Endothelial cell of umbilical vein (primary cell): ENCODE measurements at regions not wholly inside any gene's neighbourhood (a gene's known extent, or its start where the extent isn't known, plus 50 kb on each side); places are given as distances from the start of the nearest gene placed in this dataset.

Experiments
- BruUV-seq: library from RNA; stranded (reverse); fragments of 400-500 nt; replicated peaks from 2 replicates; lab custom pipeline; 2021; lab: Mats Ljungman, UMichigan
- CTCF ChIA-PET: fragments of 300-600, 350-600 bp; sonication (Branson Sonifier 250); formaldehyde crosslinking; loops from one replicate; lab custom pipeline; 2021; ENCODE audit warnings: antibody characterized with exemption, inconsistent platforms; lab: Charles Lee
- POLR2A ChIA-PET: fragments of 300-600, 350-600 bp; sonication (Branson Sonifier 250); formaldehyde crosslinking; loops from one replicate; lab custom pipeline; 2021; ENCODE audit warnings: antibody characterized with exemption, inconsistent platforms; lab: Charles Lee
- DNase-seq: peaks from one replicate; pipeline ENCODE4 v3.0.0-alpha.2; 2011; ENCODE audit warnings: low read depth, low spot score
- FAIRE-seq: peaks from 2 replicates; lab custom pipeline; 2011; peaks lifted over from hg19 to GRCh38; lab: Jason Lieb, UNC
- H2AFZ ChIP-seq: 2 replicates; pipeline ENCODE4 v1.6.0; 2012; ENCODE audit warnings: low read depth, low read length, control low read depth, inconsistent platforms
- H3K27ac ChIP-seq: 2 replicates; pipeline ENCODE4 v1.5.1; 2011; ENCODE audit warnings: low read depth, mild to moderate bottlenecking, control low read depth, low read length, moderate library complexity; ENCODE audit not compliant: insufficient read depth
- H3K27me3 ChIP-seq, 2 experiments: 2 replicates each; pipeline versions ENCODE4 v1.6.0 to v1.6.1; 2011; ENCODE audit warnings: low read length in 2 of 2, mixed read lengths in 1 of 2; ENCODE audit not compliant: control insufficient read depth in 2 of 2, insufficient read depth in 2 of 2
- H3K36me3 ChIP-seq, 2 experiments: 2 replicates in 1 of 2; 3 replicates in 1 of 2; pipeline ENCODE4 v1.5.1; 2011; ENCODE audit warnings: low read length in 2 of 2, mild to moderate bottlenecking in 1 of 2, moderate library complexity in 1 of 2; ENCODE audit not compliant: control insufficient read depth in 2 of 2, insufficient read depth in 2 of 2; ENCODE audit errors: extremely low read depth in 1 of 2
- H3K4me1 ChIP-seq: 3 replicates; pipeline ENCODE4 v1.5.1; 2011; ENCODE audit warnings: mild to moderate bottlenecking, low read length; ENCODE audit not compliant: control insufficient read depth, insufficient read depth; ENCODE audit errors: extremely low read depth
- H3K4me2 ChIP-seq: 2 replicates; pipeline ENCODE4 v1.6.1; 2011; ENCODE audit warnings: low read length, control low read depth, mixed read lengths; ENCODE audit not compliant: insufficient read depth
- H3K4me3 ChIP-seq, 3 experiments: fragments of 200-600 bp in 1 of 3; sonication (generic), shearing (Covaris generic) in 1 of 3; replicated peaks in 1 of 3; 2 replicates each; pipeline ENCODE4 v1.5.1; 2011 to 2016; ENCODE audit warnings: control low read depth in 3 of 3, low read length in 3 of 3, mild to moderate bottlenecking in 2 of 3, inconsistent platforms in 1 of 3, low read depth in 1 of 3, moderate library complexity in 1 of 3; ENCODE audit not compliant: insufficient read depth in 1 of 3
- H3K79me2 ChIP-seq: 2 replicates; pipeline ENCODE4 v1.6.0; 2012; ENCODE audit warnings: low read length, inconsistent platforms; ENCODE audit not compliant: control insufficient read depth, insufficient read depth
- H3K9ac ChIP-seq: replicated peaks from 2 replicates; pipeline ENCODE3; 2011; ENCODE audit warnings: low read length, control low read depth; ENCODE audit not compliant: insufficient read depth; ENCODE audit errors: extremely low read depth
- H3K9me1 ChIP-seq: replicated peaks from 3 replicates; pipeline ENCODE4 v1.6.0; 2011; ENCODE audit warnings: mild to moderate bottlenecking, low read length; ENCODE audit not compliant: control insufficient read depth, insufficient read depth; ENCODE audit errors: extremely low read depth
- H3K9me3 ChIP-seq: replicated peaks from 2 replicates; pipeline ENCODE4 v1.5.1; 2012; ENCODE audit warnings: low read length, inconsistent platforms; ENCODE audit not compliant: control insufficient read depth, insufficient read depth
- H4K20me1 ChIP-seq: replicated peaks from 2 replicates; pipeline ENCODE3; 2011; ENCODE audit warnings: mild to moderate bottlenecking, low read length; ENCODE audit not compliant: control insufficient read depth, insufficient read depth; ENCODE audit errors: extremely low read depth
- EZH2 ChIP-seq: IDR thresholded peaks from 2 replicates; pipeline ENCODE4 v1.6.1; 2012; ENCODE audit warnings: borderline replicate concordance, low read depth, mild to moderate bottlenecking, moderate library complexity, low read length, inconsistent platforms; ENCODE audit not compliant: severe bottlenecking
- FOS ChIP-seq: IDR thresholded peaks from 2 replicates; pipeline ENCODE4 v1.6.1; 2011; ENCODE audit warnings: mild to moderate bottlenecking, low read length, moderate library complexity, borderline replicate concordance; ENCODE audit not compliant: insufficient read depth
- GATA2 ChIP-seq: IDR thresholded peaks from 2 replicates; pipeline ENCODE4 v1.7.0; 2011; ENCODE audit warnings: low read depth, mild to moderate bottlenecking, moderate library complexity, mixed read lengths, low read length; ENCODE audit not compliant: insufficient read length, insufficient read depth
- JUN ChIP-seq: IDR thresholded peaks from 2 replicates; pipeline ENCODE4 v1.6.1; 2011; ENCODE audit warnings: borderline replicate concordance, low read depth; ENCODE audit not compliant: insufficient read length, insufficient read depth
- MYC ChIP-seq: IDR thresholded peaks from one replicate; pipeline ENCODE4 v1.6.1; 2011; ENCODE audit warnings: mild to moderate bottlenecking, low read depth, low read length
- POLR2A ChIP-seq: IDR thresholded peaks from 2 replicates; pipeline ENCODE4 v1.6.1; 2012; ENCODE audit warnings: low read depth, mild to moderate bottlenecking, control low read depth, low read length
- POLR2AphosphoS5 ChIP-seq: IDR thresholded peaks from 2 replicates; pipeline ENCODE4 v1.6.1; 2012; ENCODE audit warnings: low read depth, mild to moderate bottlenecking, control low read depth, low read length, moderate library complexity; ENCODE audit not compliant: insufficient read depth
- dilution Hi-C: fragments of 300-500 bp; cut with MboI; formaldehyde crosslinking; loops from one replicate; pipeline ENCODE4 v1.15.0; 2019; ENCODE audit warnings: low sequenced_read_pairs; ENCODE audit not compliant: extremely low pct_ligation_motif_present
- intact Hi-C: fragments of 100-400 bp; cut with micrococcal nuclease; formaldehyde crosslinking; loops from one replicate; pipeline ENCODE4 v1.10.0; 2022
- TF ChIP-seq, protein P1 (sequence below): IDR thresholded peaks from 2 replicates; pipeline ENCODE4 v1.6.1; 2011; ENCODE audit not compliant: insufficient read depth, insufficient read length
- TF ChIP-seq, protein P2 (sequence below), 2 donors: IDR thresholded peaks; 1 replicate in 1 of 2; 2 replicates in 1 of 2; pipeline ENCODE4 v1.5.1; 2011; ENCODE audit warnings: low read length in 2 of 2, mild to moderate bottlenecking in 2 of 2, moderate library complexity in 2 of 2, control low read depth in 1 of 2, inconsistent platforms in 1 of 2, low read depth in 1 of 2; ENCODE audit not compliant: insufficient read depth in 1 of 2; ENCODE audit errors: extremely low read depth in 1 of 2

DNA sequence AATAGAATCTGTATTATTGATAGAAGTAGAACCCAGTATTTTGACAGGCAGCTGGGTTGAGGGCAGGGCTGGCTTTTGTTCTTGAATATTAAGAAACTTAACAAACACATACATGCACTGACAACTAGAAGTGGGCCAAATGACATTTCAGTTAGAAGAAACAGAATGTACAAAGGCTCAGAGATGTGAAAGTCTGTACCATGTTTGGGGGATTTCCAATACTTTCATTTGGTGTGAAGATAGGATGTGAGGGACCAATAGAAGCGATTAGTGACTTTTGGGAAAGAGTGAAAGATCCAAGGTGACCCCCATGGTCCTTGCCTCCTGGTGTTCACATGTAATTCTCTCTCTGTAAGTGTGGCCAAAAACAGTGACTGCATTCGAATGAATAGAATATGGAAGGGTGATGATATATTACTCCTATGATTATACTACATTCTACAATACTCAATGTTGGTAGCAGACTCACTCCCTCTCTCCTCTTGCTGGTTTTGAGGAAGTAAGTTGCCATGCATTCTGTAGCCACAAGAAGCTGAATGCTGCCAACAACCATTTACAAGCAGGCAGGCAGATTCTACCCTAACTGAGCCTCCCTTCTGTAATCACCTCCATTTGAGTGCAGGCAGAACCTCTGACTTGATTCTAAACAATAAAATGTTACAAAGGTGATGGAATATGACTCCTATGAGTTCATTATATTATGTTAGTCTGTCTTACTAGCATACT, 151.4 kb downstream of the TMEM168 start:
- dilution Hi-C loops, result no loop called here
- CTCF ChIA-PET, result no interaction called here

More for the DNA sequence above, 151.4 kb downstream of the TMEM168 start:
- Histone ChIP-seq H3K4me3 (no peak overlapping the region), H3K9me1 (no peaks in the 10 kb centered on the region), H4K20me1 (no peaks in the 10 kb centered on the region), H3K27ac (no peak overlapping the region), H3K4me2 (no peak overlapping the region), H3K27me3 (peaks cover 0 to 9% of the 10 kb centered on the region in 2 experiments), H3K79me2 (no peaks in the 10 kb centered on the region), H3K9me3 (no peaks in the 10 kb centered on the region), H2AFZ (no peak overlapping the region), H3K4me1 (no peaks in the 10 kb centered on the region), H3K9ac (no peak overlapping the region), H3K36me3 (no peaks in the 10 kb centered on the region)
- TF ChIP-seq GATA2, result no peak
- TF ChIP-seq, protein P1, sequence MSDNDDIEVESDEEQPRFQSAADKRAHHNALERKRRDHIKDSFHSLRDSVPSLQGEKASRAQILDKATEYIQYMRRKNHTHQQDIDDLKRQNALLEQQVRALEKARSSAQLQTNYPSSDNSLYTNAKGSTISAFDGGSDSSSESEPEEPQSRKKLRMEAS, result no peak
- no peak for TF ChIP-seq EZH2
- TF ChIP-seq FOS, result no peak
- no peak for TF ChIP-seq POLR2A
- no peak for TF ChIP-seq MYC
- no peak for TF ChIP-seq JUN
- TF ChIP-seq, protein P2, sequence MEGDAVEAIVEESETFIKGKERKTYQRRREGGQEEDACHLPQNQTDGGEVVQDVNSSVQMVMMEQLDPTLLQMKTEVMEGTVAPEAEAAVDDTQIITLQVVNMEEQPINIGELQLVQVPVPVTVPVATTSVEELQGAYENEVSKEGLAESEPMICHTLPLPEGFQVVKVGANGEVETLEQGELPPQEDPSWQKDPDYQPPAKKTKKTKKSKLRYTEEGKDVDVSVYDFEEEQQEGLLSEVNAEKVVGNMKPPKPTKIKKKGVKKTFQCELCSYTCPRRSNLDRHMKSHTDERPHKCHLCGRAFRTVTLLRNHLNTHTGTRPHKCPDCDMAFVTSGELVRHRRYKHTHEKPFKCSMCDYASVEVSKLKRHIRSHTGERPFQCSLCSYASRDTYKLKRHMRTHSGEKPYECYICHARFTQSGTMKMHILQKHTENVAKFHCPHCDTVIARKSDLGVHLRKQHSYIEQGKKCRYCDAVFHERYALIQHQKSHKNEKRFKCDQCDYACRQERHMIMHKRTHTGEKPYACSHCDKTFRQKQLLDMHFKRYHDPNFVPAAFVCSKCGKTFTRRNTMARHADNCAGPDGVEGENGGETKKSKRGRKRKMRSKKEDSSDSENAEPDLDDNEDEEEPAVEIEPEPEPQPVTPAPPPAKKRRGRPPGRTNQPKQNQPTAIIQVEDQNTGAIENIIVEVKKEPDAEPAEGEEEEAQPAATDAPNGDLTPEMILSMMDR (IDR thresholded peaks at IDR 0.05; ENCODE audit: extremely low read depth in 1 of 2, insufficient read depth in 1 of 2, low read depth in 1 of 2, low read length in 2 of 2), result no peak
- no peak for TF ChIP-seq POLR2AphosphoS5
- FAIRE-seq (no peak), DNase-seq (no peak)
- POLR2A ChIA-PET, result no interaction called here
- no TSS peak for BruUV-seq
- intact Hi-C loops, result no loop called here
